HUDEP-2 (cell line): ENCODE measurements at regions not wholly inside any gene's neighbourhood (a gene's known extent, or its start where the extent isn't known, plus 50 kb on each side); places are given as distances from the start of the nearest gene placed in this dataset.
A peak's percentile ranks its signal among the peaks of the same experiment; 100 is the strongest.
"Not testable (repeated sequence)": the region's sequence is repeated elsewhere in the genome, so short reads cannot be mapped to it uniquely, and the experiment has no call there.

Experiments used
- DNase-seq, 76 experiments: peaks; one replicate each; lab custom pipeline; 2025; ENCODE audit not compliant: unreplicated experiment in 76 of 76; lab: John Stamatoyannopoulos, UW

GRCh38 chr5:120913396-120913795, 449.3 kb downstream of the PRR16 start:
- no peak for DNase-seq

DNA sequence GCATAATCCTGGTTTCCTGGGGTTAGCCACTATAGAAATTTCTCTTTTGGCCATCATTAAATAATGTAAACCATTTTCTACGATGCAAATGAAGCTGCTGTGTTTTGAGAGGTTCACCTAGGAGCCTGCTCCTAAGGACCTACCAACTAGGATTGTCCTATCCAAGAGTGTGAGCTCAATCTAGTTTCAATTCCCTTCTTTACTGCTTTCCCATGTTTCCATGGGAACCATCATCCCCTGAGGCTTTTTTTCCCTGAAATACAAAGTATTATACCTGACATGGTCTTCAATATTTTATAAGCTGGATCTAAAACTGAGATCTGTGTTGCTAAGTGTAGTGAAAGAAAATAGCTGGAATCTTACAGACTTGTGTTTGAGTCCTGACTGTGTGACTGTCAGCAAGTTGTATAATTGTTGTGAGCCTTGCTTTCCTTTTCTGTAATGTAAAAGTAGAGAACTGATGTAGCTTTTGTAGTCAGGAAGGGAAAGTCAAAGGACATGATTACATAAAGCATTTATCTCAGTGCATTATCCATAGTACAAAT, 453.2 kb downstream of the PRR16 start:
- no peak for DNase-seq

GRCh38 chr5:120919017-120919416, 454.9 kb downstream of the PRR16 start:
- no peak for DNase-seq

- no peak for DNase-seq
Measured at GRCh38 chr5:120923026-120923425, 458.9 kb downstream of the PRR16 start.

DNA sequence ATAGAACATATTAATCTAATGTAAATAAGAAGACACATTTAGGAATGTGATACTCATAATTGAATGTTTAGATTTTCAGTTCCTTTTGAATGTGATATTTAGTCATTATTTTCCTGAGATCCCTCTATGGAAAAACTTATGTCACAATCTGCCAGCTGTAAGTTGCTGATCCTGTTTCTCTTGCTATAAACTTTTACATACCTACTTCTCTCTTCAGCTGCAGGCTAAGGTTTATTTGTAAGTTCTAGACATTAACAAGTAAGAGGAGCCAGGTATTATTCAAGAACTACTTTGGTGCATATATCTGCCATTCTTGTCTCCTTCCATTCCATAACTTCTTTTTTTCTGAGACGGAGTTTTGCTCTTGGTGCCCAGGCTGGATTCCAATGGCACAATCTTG, 462.4 kb downstream of the PRR16 start:
- no peak for DNase-seq

DNA sequence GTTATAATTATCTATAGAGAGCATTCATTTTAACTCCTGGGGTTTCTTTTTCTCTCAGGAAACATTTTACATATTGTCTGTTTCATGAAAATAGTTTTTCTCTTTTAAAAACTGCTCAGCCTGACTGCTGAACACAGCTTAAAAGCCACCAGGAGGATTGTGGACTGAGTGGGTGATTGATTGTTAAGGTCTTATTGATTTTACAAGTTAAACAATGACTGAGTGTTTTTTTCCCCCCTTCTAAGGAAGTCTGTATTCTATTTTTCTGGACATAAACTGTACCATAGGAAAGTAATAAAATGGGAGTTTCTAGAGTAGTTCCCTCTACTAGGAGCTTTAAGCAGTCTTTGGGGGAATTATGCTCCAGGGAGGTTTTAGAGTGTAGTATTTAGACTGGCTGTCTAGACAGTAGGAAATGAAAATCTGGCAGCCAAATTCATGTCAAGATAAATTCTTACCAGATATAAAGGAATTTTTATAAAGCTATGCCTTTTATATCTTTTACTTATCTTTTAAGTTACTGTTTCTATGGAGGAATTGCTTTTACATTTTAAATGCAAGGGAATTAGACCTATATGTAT, 463.9 kb downstream of the PRR16 start:
- no peak for DNase-seq

DNA sequence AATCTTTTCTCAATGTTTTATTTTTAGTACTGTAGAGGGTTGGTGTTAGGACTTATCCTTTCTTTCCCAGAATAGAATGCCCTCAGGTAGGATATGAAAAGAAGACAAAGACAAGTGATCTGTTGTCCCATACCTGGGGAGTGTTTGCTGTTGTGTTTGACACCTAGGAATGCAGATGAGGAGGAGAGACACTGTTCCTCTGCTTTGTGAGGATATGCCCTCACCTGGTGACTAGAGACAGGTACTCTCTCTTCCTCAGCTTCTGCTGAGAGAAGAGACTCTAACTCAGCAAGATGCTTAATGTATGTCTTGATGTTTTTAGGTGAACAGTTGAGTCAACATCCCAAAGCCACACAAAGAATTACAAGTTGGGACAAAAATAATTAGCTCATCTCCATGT, 468.4 kb downstream of the PRR16 start:
- no peak for DNase-seq

DNA sequence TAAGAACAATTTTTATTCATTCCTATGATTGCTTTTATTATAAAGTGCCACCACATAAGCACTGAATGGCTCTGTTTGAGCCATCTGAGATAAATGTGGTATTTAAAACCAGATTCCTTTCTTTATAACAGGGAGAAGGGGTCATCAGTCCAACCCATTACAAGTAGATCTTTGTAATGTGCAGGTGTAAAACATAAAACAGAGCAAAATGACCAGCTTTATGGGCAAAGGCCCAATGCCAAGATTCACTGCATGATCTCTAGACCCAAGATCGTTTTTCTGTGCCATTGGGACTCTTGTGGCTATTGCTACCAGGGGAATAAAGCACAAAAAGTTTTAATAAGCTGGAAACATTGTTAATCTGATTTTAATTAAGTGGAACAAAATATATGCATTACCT, 469.9 kb downstream of the PRR16 start:
- DNase-seq = no peak

DNA sequence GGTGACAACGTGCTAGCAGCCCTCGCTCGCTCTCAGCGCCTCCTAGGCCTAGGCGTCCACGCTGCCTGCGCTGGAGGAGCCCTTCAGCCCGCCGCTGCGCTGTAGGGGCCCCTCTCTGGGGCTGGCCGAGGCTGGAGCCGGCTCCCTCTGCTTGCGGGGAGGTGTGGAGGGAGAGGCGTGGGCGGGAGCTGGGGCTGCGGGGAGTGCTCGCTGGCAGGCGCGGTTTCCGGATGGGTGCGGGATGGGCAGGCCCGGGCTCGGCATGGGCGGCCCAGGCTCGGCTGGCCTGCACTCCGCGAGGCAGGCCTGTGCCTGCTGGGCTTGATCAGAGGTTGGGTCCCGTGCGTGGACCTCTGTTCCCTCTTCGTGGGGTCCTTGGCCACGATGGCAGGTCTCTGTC, 472.6 kb downstream of the PRR16 start:
- DNase-seq = no peak

DNA sequence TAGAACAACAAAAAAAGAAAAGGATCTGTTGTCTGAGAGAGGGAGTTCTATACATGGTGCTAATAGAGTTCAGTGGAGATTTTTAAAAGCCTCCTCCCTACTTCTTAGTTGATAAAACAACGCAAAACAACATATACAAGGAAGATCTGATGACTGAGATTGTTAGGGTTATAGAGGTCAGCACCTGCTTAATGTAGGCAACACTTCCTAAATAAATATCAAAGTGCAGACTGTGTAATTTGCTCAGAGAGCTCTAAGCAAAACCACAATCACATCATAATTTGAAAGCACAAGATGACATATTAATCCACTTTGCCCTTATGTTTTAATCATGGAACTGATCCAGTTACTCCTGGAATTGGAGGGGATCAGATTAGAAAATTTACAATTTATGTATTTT, 474.5 kb downstream of the PRR16 start:
- DNase-seq = no peak

DNA sequence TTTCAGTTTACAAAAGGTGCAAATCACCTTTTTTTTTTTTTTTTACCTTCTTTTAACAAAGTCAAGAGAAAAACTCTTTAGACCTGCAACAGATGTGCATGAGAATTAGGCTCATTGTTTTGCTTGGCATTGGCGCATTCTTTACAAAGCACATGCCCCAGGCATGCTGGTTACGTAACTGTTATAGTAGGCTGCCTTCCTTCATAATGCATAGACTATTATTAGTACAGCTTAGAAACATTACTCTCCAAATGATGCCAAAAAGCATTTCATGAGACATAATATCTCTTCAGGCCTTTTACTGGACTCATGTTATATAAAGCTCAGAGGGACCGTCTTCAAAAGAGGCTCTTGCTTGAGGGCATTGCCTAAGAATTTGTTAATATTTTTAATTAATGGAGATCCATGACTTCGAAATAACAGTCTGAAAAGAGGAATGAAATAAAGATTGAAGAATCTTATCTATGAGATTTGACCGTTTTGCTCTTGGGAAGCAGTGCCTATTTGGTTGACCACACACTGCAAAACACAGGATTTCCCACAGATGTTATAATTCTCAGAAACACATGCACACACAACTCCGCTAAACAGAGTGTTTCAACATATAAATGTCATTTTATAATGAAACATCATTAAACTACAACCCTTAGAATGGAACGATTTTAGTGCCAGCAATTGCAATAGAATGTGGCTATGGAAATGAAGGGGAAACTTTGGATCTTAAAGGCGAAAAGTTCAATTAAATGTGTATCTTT, 478.7 kb downstream of the PRR16 start:
- DNase-seq = no peak

GRCh38 chr5:120949596-120949995, 485.5 kb downstream of the PRR16 start:
- not testable (repeated sequence) for DNase-seq

GRCh38 chr5:120953445-120953844, 489.3 kb downstream of the PRR16 start:
- DNase-seq = not testable (repeated sequence)

DNA sequence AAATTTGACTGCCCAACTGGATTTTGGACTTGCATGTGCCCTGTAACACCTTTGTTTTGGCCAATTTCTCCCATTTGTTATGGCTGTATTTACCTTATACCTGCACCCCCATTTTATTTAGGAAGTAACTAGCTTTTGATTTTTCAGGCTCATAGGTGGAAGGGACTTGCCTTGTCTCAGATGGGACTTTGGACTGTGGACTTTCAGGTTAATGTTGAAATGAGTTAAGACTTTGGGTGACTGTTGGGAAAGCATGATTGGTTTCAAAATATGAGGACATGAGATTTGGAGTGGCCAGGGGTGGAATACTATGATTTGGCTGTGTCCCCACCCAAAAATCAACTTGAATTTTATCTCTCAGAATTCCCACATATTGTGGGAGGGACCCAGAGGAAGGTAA, 490.2 kb downstream of the PRR16 start:
- DNase-seq = no peak

DNA sequence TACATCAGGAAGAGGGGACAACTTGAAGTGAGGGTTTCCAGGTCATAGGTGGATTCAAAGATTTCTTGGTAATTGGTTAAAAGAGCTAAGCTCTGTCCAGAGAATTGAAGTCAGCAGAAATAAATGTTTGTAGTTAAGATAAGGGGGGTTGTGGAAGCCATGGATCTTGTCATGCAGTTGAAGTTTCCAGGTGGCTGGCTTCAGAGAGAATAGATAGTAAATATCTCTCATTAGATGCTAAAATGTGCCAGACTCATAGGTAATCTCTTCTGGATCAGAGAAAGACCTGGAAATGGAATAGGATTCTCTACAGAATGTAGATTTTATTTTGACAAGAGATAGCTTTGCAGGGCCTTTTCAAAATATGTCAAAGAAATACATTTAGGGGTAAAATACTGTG, 491.7 kb downstream of the PRR16 start:
- no peak for DNase-seq

DNA sequence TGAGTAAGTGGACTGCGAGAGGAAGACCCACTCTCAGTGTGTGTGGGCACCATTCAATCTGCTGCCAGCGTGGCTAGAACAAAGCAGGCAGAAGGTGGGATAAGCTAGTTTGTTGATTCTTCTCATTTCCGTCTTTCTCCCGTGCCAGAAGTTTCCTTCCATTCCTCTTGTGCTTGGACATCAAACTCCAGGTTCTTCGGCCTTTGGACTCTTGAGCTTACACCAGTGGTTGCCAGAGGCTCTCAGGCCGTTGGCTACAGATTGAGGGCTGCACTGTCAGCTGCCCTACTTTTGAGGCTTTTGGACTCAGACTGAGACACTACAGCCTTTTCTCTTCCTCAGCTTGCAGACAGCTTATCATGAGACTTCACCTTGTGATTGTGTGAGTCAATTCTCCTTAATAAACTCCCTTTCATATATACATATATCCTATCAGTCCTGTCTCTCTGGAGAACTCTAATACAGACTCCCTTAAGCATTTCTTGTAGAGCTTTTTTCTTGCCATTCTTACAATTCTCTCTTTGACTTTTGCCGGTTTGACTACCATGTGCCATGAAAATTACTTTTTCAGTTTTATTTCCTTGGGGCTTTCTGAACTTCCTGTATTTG, 494.9 kb downstream of the PRR16 start:
- peak in 9 of 76 experiments; percentile 2 to 39 (median 10) for DNase-seq

- DNase-seq = no peak
Measured at GRCh38 chr5:120960510-120960909, 496.4 kb downstream of the PRR16 start.

DNA sequence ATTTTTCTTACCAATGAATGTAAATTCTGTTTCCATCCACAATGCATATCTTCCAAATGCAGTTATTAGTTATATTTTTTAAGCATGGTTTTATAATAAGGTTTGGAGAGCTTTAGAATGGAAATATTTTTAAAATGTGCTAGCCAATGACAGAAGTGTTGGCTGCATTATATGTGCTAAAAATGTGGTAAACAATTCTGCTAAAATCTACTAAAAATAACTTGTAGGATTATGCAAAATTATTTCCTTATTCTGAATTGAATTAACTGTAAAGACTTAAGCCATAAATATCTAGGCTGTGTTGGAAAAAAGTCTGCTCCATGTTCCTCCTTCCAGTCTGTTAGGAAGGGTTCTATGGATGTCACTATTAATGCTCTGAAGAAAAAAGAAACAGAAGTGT, 503.3 kb downstream of the PRR16 start:
- no peak for DNase-seq

DNA sequence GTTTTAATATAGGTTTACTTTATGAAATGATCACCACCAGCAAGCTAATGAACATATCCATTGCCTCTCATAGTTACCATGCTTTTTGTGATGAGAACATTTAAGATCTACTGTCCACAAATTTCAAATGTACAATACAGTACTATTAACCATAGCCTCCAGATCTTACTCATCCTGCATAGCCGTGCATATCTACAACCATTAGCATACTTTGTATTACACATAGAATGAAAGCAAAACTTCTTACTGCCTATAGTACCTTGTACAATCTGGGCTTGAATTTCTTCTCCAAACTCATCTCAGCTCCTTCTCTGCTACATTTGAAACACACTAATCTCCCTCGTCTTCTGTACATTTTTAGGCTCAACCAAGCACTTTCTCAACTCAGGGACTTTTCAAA, 510.6 kb downstream of the PRR16 start:
- DNase-seq = no peak

GRCh38 chr5:120982351-120982750, 518.3 kb downstream of the PRR16 start:
- DNase-seq = no peak

GRCh38 chr5:120985526-120985925, 521.4 kb downstream of the PRR16 start:
- DNase-seq = no peak

DNA sequence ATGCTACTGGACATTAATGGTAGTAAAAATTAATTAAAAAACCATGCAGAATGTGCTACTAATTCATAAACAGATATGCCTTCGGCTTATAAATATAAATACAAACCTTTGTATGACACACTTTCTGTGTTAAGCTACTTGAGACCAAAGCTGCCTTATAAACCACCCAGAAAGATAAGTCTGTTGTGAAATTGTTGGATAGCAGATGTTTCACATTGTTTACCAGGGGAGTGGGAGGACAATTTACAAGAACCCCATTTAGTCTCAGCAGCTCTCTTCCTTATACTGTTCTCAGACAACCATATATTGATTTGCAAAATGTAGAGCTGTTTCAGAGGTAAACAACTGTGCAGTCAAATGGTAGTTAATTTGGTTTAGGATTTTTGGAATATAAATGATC, 524.4 kb downstream of the PRR16 start:
- no peak for DNase-seq
